ENCODE measurements at regions not wholly inside any gene's neighbourhood (a gene's known extent, or its start where the extent isn't known, plus 50 kb on each side); places are given as distances from the start of the nearest gene placed in this dataset.
A peak's percentile ranks its signal among the peaks of the same experiment; 100 is the strongest.
"Not testable (repeated sequence)": the region's sequence is repeated elsewhere in the genome, so short reads cannot be mapped to it uniquely, and the experiment has no call there.

GRCh38 chr5:39946356-39947045 is 521.7 kb upstream of the DAB2 start:
- DNase-seq, result no peak

GRCh38 chr5:39945870-39946269 is 521.1 kb upstream of the DAB2 start:
- no peak for DNase-seq

DNA sequence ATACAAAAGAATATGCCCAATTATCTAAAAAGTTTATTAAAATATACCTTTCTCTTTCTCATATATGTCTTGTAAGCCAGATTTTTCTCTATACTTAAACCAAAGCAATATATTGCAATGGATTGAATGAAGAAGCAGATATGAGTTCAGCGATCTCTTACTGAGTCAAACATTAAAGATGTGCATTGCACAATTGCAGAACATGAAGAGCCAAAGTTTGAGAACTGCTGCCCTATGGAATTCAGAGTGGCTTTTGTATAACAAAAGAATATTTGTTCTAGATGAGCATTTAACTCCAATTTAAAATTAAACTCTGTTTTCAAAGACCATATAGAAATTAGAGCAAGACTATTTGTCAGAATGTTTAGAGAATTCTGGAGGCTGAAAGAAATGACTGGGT is 519.0 kb upstream of the DAB2 start:
- DNase-seq, result no peak

DNA sequence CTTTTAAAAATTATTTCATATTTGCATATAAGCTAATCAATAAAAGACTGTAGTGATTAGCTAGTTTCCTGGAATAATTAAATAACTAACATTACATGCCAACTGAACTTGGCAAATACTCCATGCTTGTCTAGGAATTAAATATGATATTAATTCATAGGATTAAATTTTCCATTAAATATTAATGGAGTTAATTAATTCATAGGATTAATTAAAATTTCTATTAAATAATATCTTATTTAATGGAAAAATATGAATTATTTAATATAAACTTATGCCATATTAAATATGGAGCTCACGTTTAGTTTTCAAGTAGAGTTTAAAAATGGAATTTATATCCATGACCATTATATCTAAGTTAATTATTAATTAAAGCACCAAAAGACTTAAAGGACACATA is 517.8 kb upstream of the DAB2 start:
- no peak for DNase-seq

DNA sequence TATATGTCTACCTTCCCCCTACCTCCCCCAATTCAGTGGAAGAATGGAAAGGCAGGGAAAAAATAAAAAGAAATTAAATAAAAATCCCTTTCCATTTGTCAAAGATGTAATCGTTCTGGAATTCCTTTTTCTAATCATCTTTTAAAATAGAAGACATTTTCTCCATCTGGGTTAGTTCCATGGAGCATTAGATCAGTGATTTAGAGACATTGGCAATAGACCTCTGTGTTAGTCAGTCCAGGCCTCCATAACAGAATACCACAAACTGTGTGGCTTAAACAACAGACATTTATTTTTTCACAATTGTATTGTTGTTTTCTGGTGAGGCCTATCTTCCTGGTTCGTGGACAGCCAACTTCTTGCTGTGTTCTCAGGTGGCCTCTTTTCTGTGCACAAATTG is 516.6 kb upstream of the DAB2 start:
- no peak for DNase-seq

DNA sequence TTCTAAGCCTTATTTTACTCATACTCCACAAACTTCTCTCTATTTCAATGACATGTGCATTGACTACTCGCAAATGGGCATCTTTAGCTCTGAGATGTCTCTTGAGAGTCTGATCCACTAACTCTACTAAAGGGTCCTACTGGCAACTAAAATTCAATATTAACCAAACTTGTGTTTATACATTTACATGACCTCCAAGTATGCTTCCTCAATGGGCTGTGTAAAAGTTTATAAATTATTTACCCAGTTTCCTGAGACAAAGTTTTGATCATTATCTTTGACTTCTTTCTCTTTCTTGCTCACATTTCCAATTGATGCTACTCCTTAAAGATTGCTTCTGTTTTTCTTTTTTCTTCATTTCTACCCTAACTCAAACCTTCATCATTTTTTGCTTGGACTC is 510.1 kb upstream of the DAB2 start:
- DNase-seq, result no peak

DNA sequence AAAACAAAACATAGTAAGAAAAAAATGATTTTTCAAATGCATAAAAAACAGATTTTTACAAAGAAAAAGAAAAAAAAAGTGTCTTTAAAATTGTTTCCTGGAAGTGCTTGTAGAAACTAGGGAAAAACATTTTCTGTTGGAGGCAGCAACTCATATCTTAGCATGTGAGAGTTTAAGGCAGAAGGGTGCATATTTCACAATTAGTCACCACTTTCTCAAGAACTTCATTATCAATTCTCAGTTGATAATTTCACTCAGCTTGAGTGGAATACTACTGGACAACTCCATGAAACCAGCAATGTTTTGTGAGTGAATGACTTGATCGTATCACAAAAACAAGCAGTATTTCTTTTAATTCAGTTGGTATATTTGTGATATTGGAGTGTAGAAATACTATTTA is 508.3 kb upstream of the DAB2 start:
- peak; percentile 30 for DNase-seq

DNA sequence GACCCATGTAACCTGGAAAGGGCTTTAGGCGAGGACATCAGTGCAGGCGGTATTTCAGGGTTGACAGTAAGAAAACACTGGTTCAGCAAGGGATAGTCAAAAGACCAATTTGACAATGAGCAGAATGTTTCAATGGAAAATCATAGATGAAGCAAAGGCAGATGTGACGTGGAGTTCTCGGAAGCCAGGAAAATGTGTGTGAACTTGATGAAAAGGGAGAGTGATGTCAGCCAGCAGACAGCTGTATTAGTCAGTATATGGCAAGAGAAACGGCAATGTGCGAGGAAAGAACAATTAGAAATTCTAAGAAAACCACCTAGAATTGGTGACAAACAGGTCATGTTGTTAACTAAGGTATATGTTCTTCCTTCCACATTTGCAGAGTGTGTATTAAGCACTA is 503.9 kb upstream of the DAB2 start:
- DNase-seq, result no peak

- DNase-seq, result no peak
Measured at GRCh38 chr5:39919876-39920275, 495.1 kb upstream of the DAB2 start.

- no peak for DNase-seq
Measured at GRCh38 chr5:39912906-39913305, 488.1 kb upstream of the DAB2 start.

GRCh38 chr5:39907267-39907951 is 482.6 kb upstream of the DAB2 start:
- not testable (repeated sequence) for DNase-seq

DNA sequence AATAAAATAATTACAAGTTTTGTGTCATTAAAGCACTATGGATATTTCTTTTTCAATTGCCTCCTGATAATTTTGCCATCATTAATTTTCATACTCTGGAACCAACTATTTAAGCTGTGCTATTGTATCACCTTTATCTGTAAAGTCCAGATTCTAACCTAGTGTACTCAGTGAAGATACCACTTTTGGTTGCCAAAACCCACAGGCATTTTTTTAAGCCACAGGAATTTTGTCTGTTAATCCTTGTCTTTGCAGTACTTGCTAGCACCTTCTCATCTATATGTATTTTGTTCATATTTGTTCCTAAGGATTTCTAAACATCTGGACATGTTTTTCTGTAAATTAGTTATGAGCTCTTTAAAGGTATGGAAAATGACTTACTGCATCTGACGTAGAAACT is 481.4 kb upstream of the DAB2 start:
- DNase-seq, result no peak

GRCh38 chr5:39905356-39905755 is 480.6 kb upstream of the DAB2 start:
- no peak for DNase-seq

DNA sequence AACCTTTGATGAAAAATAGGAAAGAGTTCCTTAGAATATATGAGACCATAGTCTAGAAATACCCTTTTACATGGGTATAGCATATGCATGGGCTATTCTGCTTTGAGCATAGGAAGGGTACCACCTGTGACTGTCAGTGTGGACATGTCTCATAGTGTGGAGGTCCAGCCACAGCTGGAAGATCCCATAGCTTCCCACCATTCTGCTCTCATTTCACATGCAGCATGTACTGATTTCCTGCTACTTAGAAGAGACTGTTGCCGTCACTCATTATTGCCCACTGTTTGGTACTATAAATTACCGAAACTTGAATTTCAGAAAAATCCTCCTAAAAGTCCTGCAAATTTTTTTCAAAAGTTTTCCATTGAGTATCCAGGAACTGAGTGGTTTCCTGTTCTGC is 477.8 kb upstream of the DAB2 start:
- DNase-seq, result no peak

- no peak for DNase-seq
Measured at GRCh38 chr5:39898731-39899130, 474.0 kb upstream of the DAB2 start.

- no peak for DNase-seq
Measured at GRCh38 chr5:39896706-39897105, 471.9 kb upstream of the DAB2 start.

- no peak for DNase-seq
Measured at GRCh38 chr5:39896104-39896503, 471.3 kb upstream of the DAB2 start.

- DNase-seq, result no peak
Measured at GRCh38 chr5:39892708-39893107, 467.9 kb upstream of the DAB2 start.

DNA sequence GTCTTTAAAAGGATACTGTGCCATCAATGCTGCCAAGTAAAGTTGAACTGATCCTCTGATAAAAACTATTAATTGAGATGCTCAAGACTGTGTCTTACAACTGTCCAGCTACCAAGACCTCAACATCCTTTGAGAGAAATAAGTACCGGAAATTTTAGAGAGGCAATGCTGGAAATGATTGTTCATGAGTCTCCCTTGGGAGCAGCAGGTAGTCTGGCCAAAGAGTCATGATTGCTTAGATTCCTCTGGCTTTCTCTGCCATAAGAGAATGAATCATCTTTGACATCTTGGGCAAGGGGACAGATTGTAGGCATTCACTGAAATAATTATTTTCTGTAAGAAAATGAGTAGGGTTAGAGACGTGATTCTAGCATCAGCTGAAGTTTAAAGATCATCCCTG is 466.6 kb upstream of the DAB2 start:
- DNase-seq, result no peak

DNA sequence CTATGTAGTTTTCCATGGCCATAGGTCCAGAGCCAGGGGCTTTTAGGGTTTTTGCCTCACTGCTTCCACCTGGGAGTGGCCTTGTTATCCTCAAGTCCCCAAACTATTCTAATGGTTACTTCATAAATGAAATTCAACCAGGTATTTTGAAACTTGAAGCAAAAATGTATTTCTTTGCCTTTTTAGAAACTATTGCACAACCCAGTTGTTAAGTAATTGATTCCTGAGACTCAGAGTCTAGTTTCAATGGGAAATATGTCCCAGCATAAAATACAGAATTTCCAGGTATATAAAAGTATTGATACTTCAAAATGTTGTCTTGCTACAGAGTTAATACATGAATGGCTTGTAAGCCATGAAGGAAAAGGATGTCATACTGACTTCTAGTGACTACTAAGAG is 456.2 kb upstream of the DAB2 start:
- DNase-seq, result no peak

- no peak for DNase-seq
Measured at GRCh38 chr5:39877479-39877878, 452.7 kb upstream of the DAB2 start.

- no peak for DNase-seq
Measured at GRCh38 chr5:39876146-39876545, 451.4 kb upstream of the DAB2 start.

GRCh38 chr5:39870137-39870536 is 445.4 kb upstream of the DAB2 start:
- no peak for DNase-seq

GRCh38 chr5:39869396-39869795 is 444.6 kb upstream of the DAB2 start:
- no peak for DNase-seq

DNA sequence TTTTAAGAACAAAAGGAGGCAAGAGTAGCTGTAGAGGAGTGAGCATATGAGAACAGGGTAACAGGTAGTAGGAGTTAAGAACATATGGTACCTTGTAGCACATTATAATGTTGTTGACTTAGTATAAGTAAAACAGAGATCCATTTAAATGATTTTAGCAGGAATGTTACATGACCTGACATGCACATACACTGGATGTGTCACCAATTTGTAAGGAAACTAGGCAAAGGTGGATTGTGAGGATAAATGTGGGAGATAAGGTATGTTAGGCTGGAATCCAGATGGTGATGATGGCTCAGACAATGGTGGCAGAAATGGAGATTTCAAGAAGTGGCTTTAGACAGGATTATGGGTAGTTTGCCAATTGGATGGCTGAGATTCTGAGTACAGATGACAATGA is 443.1 kb upstream of the DAB2 start:
- DNase-seq, result no peak
